ENCODE measurements at regions not wholly inside any gene's neighbourhood (a gene's known extent, or its start where the extent isn't known, plus 50 kb on each side); places are given as distances from the start of the nearest gene placed in this dataset.

- peak; percentile 21 for DNase-seq
Observed at GRCh38 chr6:15993716-15994228, 135.1 kb upstream of the MYLIP start.

- no peak for DNase-seq
Observed at GRCh38 chr6:15990179-15990578, 138.7 kb upstream of the MYLIP start.

- no peak for DNase-seq
Observed at GRCh38 chr6:15989397-15989796, 139.5 kb upstream of the MYLIP start.

- no peak for DNase-seq
Observed at GRCh38 chr6:15987569-15987968, 141.3 kb upstream of the MYLIP start.

- no peak for DNase-seq
Observed at GRCh38 chr6:15986027-15986629, 142.8 kb upstream of the MYLIP start.

- DNase-seq = no peak
Observed at GRCh38 chr6:15985379-15985959, 143.4 kb upstream of the MYLIP start.

GRCh38 chr6:15981956-15982355 is 146.9 kb upstream of the MYLIP start:
- DNase-seq = no peak

GRCh38 chr6:15980801-15981200 is 148.1 kb upstream of the MYLIP start:
- no peak for DNase-seq

- DNase-seq = no peak
Observed at GRCh38 chr6:15978426-15978825, 150.5 kb upstream of the MYLIP start.

GRCh38 chr6:15977050-15977449 is 151.8 kb upstream of the MYLIP start:
- no peak for DNase-seq

GRCh38 chr6:15974817-15975216 is 154.1 kb upstream of the MYLIP start:
- no peak for DNase-seq

GRCh38 chr6:15970517-15970916 is 158.4 kb upstream of the MYLIP start:
- no peak for DNase-seq

GRCh38 chr6:15969236-15969778 is 159.6 kb upstream of the MYLIP start:
- no peak for DNase-seq

GRCh38 chr6:15968519-15968918 is 160.4 kb upstream of the MYLIP start:
- DNase-seq = no peak

GRCh38 chr6:15966000-15966520 is 162.8 kb upstream of the MYLIP start:
- no peak for DNase-seq

GRCh38 chr6:15962449-15962764 is 166.5 kb upstream of the MYLIP start:
- peak; percentile 2 for DNase-seq

- DNase-seq = no peak
Observed at GRCh38 chr6:15961635-15962448, 167.0 kb upstream of the MYLIP start.

- no peak for DNase-seq
Observed at GRCh38 chr6:15960740-15961634, 167.9 kb upstream of the MYLIP start.

- DNase-seq = no peak
Observed at GRCh38 chr6:15957655-15958169, 171.2 kb upstream of the MYLIP start.

- DNase-seq = no peak
Observed at GRCh38 chr6:15956205-15957106, 172.4 kb upstream of the MYLIP start.

GRCh38 chr6:15955484-15955883 is 173.4 kb upstream of the MYLIP start:
- no peak for DNase-seq

Data from CD4-positive, alpha-beta T cell treated with Interleukin-17A for 1 hour (primary cell).